K562 (cell line): ENCODE measurements at regions not wholly inside any gene's neighbourhood (a gene's known extent, or its start where the extent isn't known, plus 50 kb on each side); places are given as distances from the start of the nearest gene placed in this dataset.

Experiments used
- EWSR1 ChIP-seq: fragments of 450-650 bp; IDR thresholded peaks from 2 replicates; pipeline ENCODE4 v1.6.1; 2018; ENCODE audit warnings: borderline replicate concordance, mild to moderate bottlenecking, low read depth, moderate library complexity; ENCODE audit not compliant: partially characterized antibody
- JUND ChIP-seq, 2 experiments: IDR thresholded peaks; 2 replicates in 1 of 2; 3 replicates in 1 of 2; pipeline ENCODE4 v1.6.1; 2011; ENCODE audit warnings: borderline replicate concordance in 2 of 2, low read depth in 2 of 2, low read length in 2 of 2, improper control_type of control experiment in 1 of 2, missing biosample characterization in 1 of 2, missing genetic modification characterization in 1 of 2, missing genetic modification reagents in 1 of 2
- KAT7 ChIP-seq: sonication (generic); formaldehyde crosslinking; IDR thresholded peaks from 2 replicates; pipeline ENCODE4 v1.8.0; 2022; ENCODE audit warnings: missing genetic modification reagents, mild to moderate bottlenecking, borderline replicate concordance
- NFIC ChIP-seq: fragments of 450-650 bp; IDR thresholded peaks from 2 replicates; pipeline ENCODE4 v1.6.1; 2017; ENCODE audit warnings: mild to moderate bottlenecking, inconsistent platforms
- POLR2A ChIP-seq: fragments of 450-650 bp; conservative IDR thresholded peaks from 2 replicates; pipeline ENCODE4 v1.6.1; 2016
- POLR2AphosphoS2 ChIP-seq: IDR thresholded peaks from 2 replicates; pipeline ENCODE4 v1.6.1; 2012; ENCODE audit warnings: low read length, improper control_type of control experiment
- ZBTB17 ChIP-seq: fragments of 450-650 bp; formaldehyde crosslinking; IDR thresholded peaks from 2 replicates; pipeline ENCODE4 v1.4.0; 2020; ENCODE audit warnings: mild to moderate bottlenecking
- ZNF121 ChIP-seq: sonication (generic); formaldehyde crosslinking; conservative IDR thresholded peaks from 2 replicates; pipeline ENCODE4 v1.8.0; 2022; ENCODE audit warnings: missing genetic modification reagents
- ZNF263 ChIP-seq: sonication (generic); formaldehyde crosslinking; IDR thresholded peaks from 2 replicates; pipeline ENCODE4 v1.8.0; 2022; ENCODE audit warnings: mild to moderate bottlenecking, missing genetic modification reagents, borderline replicate concordance
- TF ChIP-seq, protein P1 (sequence below), 3 experiments: IDR thresholded peaks in 2 of 3; conservative IDR thresholded peaks in 1 of 3; 2 replicates each; pipeline ENCODE4 v1.5.1; 2011 to 2012; ENCODE audit warnings: low read length in 3 of 3, mild to moderate bottlenecking in 3 of 3, control low read depth in 2 of 3, improper control_type of control experiment in 1 of 3, inconsistent platforms in 1 of 3, low read depth in 1 of 3, mixed read lengths in 1 of 3, moderate library complexity in 1 of 3; ENCODE audit not compliant: insufficient read depth in 2 of 3
- TF ChIP-seq, protein P2 (sequence below), 2 experiments: fragments of 450-650 bp; conservative IDR thresholded peaks; 2 replicates each; pipeline ENCODE4 v1.6.1; 2017; ENCODE audit warnings: mild to moderate bottlenecking in 2 of 2, moderate library complexity in 2 of 2

DNA sequence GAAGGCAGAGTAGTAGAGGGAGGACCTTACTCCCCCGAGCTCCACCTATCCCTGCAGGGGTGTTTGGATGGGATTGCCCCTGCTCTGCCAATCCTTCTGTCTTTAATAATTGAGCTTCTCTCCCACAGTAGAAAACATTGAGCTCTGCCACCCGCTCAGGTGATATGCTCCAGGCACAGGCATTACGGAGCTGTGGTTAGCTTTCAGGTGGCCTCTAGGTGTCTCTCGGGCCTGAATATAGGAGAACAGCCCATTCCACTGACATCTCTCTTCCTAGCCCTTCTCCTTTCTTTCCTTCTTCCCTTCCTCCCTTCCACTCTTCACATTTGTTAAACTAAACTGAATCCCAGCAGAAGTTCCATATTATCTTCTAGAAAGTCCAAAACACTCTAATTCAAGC, 203.4 kb downstream of the SYK start:
- TF ChIP-seq KAT7 (CRISPR knock-in tag) (no peak), POLR2A (no peak), ZNF263 (CRISPR knock-in tag) (no peak), NFIC (no peak), EWSR1 (no peak), POLR2AphosphoS2 (no peak), ZBTB17 (CRISPR knock-in tag) (no peak), JUND (IDR thresholded peaks at IDR 0.05; ENCODE audit: borderline replicate concordance, low read depth, low read length) (no peak), JUND (tag; IDR thresholded peaks at IDR 0.05; ENCODE audit: borderline replicate concordance, low read depth, low read length) (no peak), ZNF121 (CRISPR knock-in tag) (no peak)
- TF ChIP-seq, protein P1, sequence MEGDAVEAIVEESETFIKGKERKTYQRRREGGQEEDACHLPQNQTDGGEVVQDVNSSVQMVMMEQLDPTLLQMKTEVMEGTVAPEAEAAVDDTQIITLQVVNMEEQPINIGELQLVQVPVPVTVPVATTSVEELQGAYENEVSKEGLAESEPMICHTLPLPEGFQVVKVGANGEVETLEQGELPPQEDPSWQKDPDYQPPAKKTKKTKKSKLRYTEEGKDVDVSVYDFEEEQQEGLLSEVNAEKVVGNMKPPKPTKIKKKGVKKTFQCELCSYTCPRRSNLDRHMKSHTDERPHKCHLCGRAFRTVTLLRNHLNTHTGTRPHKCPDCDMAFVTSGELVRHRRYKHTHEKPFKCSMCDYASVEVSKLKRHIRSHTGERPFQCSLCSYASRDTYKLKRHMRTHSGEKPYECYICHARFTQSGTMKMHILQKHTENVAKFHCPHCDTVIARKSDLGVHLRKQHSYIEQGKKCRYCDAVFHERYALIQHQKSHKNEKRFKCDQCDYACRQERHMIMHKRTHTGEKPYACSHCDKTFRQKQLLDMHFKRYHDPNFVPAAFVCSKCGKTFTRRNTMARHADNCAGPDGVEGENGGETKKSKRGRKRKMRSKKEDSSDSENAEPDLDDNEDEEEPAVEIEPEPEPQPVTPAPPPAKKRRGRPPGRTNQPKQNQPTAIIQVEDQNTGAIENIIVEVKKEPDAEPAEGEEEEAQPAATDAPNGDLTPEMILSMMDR (IDR thresholded peaks at IDR 0.05 in 2 of 3, conservative IDR thresholded peaks at IDR 0.05 in 1 of 3; ENCODE audit: insufficient read depth in 2 of 3, low read depth in 1 of 3, low read length in 3 of 3) = no peak
- TF ChIP-seq, protein P2, sequence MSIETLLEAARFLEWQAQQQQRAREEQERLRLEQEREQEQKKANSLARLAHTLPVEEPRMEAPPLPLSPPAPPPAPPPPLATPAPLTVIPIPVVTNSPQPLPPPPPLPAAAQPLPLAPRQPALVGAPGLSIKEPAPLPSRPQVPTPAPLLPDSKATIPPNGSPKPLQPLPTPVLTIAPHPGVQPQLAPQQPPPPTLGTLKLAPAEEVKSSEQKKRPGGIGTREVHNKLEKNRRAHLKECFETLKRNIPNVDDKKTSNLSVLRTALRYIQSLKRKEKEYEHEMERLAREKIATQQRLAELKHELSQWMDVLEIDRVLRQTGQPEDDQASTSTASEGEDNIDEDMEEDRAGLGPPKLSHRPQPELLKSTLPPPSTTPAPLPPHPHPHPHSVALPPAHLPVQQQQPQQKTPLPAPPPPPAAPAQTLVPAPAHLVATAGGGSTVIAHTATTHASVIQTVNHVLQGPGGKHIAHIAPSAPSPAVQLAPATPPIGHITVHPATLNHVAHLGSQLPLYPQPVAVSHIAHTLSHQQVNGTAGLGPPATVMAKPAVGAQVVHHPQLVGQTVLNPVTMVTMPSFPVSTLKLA (conservative IDR thresholded peaks at IDR 0.05) = no peak
